ENCODE measurements at regions not wholly inside any gene's neighbourhood (a gene's known extent, or its start where the extent isn't known, plus 50 kb on each side); places are given as distances from the start of the nearest gene placed in this dataset.

- no peak for DNase-seq (ENCODE audit: low read depth in 4 of 4, low spot score in 3 of 4)
Observed at GRCh38 chr12:128116537-128116936, 150.4 kb upstream of the TMEM132C start.

DNA sequence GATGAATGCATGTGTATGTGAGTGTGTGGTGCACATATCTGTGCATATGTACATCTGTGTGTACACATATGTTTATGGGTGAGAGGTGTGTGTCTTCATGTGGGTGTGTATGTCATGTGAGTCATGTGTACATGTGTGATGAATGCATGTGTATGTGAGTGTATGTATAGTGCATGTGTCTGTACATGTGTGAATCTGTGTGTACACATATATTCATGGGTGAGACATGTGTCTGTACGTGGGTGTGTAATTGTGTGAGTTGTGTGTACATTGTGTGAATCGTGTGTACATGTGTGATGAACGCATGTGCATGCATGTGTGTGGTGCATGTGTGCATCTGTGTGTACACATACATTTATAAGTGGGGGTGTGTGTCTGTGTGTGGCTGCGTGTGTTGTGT lies 146.9 kb upstream of the TMEM132C start:
- DNase-seq (ENCODE audit: low read depth in 4 of 4, low spot score in 3 of 4), result no peak

- DNase-seq (ENCODE audit: low read depth in 4 of 4, low spot score in 3 of 4), result no peak
Observed at GRCh38 chr12:128121424-128121823, 145.5 kb upstream of the TMEM132C start.

DNA sequence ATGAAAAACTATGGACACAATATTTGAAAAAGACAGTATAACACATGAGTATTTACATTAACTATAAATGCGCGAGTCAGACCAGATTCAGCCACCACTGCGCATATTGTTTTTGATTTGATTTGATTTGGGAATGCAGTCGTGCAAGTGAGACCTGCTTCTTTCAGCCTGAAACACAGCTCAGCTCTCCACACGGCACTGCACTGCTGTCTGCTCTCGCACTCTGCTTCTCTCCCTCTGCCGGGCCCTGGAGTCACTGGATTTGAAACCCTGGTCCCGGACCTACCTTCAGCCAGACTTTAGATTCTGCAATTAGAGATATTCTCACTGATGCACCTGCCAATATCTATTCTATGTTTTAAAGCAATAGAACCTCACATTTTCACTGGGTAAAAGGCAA lies 143.9 kb upstream of the TMEM132C start:
- DNase-seq (ENCODE audit: low read depth in 4 of 4, low spot score in 3 of 4), result no peak

GRCh38 chr12:128131955-128132354 lies 135.0 kb upstream of the TMEM132C start:
- DNase-seq (ENCODE audit: low read depth in 4 of 4, low spot score in 3 of 4), result no peak

- no peak for DNase-seq (ENCODE audit: low read depth in 4 of 4, low spot score in 3 of 4)
Observed at GRCh38 chr12:128133321-128134073, 133.5 kb upstream of the TMEM132C start.

GRCh38 chr12:128137140-128137539 lies 129.8 kb upstream of the TMEM132C start:
- DNase-seq (ENCODE audit: low read depth in 4 of 4, low spot score in 3 of 4), result no peak

DNA sequence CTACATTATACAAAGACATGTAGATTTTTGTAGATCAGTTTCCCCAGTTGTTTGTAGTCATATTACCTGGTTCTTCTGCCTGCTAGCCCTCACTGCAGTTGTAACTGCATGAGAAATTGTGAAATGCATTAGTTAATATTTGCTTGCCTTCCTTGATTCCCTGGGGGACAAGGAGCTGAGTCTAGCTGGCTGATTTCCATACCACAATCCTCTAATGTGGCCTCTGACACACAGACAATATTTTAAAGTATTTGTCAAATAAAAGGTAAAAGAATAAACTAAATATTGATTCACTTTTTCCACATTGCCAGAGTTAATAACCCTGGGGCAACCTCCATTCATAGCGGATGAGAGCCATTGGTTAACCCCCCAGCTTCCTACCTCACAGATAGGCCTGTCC lies 128.8 kb upstream of the TMEM132C start:
- no peak for DNase-seq (ENCODE audit: low read depth in 4 of 4, low spot score in 3 of 4)

- no peak for DNase-seq (ENCODE audit: low read depth in 4 of 4, low spot score in 3 of 4)
Observed at GRCh38 chr12:128140551-128140950, 126.4 kb upstream of the TMEM132C start.

GRCh38 chr12:128150961-128151360 lies 116.0 kb upstream of the TMEM132C start:
- DNase-seq (ENCODE audit: low read depth in 4 of 4, low spot score in 3 of 4), result no peak

DNA sequence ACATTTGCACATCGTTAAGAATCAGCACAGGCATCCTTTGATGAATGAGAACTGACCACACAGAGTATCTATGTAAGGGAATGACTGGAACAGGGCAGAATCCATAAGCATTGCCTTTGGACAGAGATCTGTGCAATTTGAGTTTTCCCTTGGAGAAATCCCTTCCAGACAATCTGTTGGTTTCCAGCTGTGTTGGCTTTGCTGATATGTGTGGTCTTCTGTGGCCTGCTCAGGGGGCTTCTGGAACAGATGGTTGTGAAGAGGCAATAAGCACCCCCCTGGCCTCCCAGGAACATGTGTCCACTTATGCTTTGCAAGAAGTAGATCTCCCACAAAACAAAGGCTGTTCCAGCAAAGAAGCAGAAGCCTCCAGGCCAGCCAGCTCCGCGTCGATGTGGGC lies 111.4 kb upstream of the TMEM132C start:
- no peak for DNase-seq (ENCODE audit: low read depth in 4 of 4, low spot score in 3 of 4)

DNA sequence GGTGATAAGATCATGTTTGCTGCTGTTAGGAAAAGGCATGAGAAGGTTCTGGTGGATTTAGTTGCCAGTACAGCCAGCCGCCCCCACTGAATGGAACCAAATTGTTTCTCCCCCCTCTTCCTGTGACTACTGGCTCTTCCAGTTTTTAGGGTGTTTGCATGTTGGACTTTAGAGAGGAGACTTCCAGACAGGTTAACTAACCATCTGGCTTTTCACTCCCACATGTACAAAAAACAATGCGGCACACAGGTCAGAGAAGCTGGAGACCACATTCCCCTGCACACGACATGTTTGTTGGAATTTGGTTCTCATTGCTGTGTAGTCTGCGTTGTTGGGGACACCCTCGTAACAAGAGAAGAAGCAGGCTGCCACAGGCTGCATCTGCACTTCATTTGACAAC lies 103.9 kb upstream of the TMEM132C start:
- no peak for DNase-seq (ENCODE audit: low read depth in 4 of 4, low spot score in 3 of 4)

GRCh38 chr12:128164533-128164932 lies 102.4 kb upstream of the TMEM132C start:
- no peak for DNase-seq (ENCODE audit: low read depth in 4 of 4, low spot score in 3 of 4)

GRCh38 chr12:128165387-128165786 lies 101.6 kb upstream of the TMEM132C start:
- no peak for DNase-seq (ENCODE audit: low read depth in 4 of 4, low spot score in 3 of 4)

GRCh38 chr12:128168273-128168672 lies 98.7 kb upstream of the TMEM132C start:
- DNase-seq (ENCODE audit: low read depth in 4 of 4, low spot score in 3 of 4), result no peak

DNA sequence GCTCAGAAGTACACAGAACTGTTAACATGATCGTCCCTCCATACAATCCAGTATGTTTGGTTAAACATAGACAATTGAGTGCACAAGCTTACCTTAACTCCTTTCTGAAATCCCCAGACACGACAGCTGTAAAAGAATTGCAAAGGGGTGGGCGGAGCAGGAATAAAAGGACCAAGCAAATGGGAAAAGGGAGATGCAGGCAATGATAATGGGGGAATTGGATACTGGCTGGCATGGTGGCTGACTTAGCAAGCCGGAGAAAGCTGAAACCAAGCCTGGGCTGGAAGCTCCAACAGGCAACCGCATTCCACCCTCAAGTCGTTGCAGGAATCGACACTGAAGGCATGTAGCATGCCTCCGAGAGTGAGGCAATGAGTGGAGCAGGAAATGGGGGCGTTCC lies 96.8 kb upstream of the TMEM132C start:
- no peak for DNase-seq (ENCODE audit: low read depth in 4 of 4, low spot score in 3 of 4)

DNA sequence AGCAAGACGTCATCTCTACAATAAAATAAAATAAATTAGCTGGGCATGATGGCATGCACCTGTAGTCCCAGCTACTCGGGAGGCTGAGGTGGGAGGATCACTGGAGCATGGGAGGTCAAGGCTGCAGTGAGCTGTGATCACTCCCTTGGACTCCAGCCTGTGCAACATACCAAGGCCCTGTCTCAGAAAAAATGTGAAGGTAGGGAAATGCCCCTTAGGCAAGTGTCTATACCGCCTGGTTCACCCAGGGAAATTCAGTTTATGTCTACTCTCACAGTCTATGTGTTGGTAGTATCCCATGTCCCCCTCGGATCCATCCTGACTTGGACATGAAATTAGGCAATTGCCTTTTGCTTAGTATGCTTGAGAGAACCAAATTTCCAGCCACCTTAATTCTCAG lies 88.4 kb upstream of the TMEM132C start:
- DNase-seq (ENCODE audit: low read depth in 4 of 4, low spot score in 3 of 4), result no peak

GRCh38 chr12:128178966-128179365 lies 88.0 kb upstream of the TMEM132C start:
- DNase-seq (ENCODE audit: low read depth in 4 of 4, low spot score in 3 of 4), result no peak

DNA sequence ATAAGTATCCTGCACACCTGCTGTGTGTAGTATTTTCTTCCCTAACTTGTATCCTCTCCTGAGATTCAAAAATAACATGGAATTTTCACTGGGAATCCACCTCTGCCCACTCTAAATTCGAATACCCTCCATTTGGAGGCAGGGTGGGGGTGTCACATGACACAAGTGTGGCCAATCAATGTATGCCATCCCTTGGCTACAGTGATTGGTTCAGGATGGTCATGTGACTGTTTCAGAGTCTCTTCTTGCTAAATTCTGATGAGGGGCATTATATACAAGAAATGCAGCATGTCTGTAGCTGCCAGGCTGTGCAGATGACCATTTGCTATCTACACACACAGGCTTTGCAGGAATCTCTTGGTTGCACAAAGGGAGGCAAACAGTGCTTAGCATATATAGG lies 86.8 kb upstream of the TMEM132C start:
- DNase-seq (ENCODE audit: low read depth in 4 of 4, low spot score in 3 of 4), result no peak

DNA sequence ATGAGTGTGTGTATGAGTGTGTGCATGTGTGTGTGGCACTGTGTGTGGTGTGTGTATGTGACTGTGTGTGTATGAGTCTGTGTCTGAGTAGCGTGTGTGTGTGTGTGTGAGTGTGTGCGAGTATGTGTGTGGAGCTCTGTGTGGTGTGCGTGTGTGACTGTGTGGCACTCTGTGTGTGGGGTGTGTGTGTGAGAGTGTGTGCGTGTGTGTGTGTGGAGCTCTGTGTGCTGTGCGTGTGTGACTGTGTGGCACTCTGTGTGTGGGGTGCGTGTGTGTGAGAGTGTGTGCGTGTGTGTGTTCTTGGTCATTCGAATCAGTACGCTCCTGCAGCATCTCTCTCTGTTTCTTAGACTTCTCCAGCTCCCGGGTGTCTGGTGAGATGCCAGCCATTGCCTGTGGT lies 76.9 kb upstream of the TMEM132C start:
- DNase-seq (ENCODE audit: low read depth in 4 of 4, low spot score in 3 of 4), result no peak

- no peak for DNase-seq (ENCODE audit: low read depth in 4 of 4, low spot score in 3 of 4)
Observed at GRCh38 chr12:128190614-128191013, 76.4 kb upstream of the TMEM132C start.

DNA sequence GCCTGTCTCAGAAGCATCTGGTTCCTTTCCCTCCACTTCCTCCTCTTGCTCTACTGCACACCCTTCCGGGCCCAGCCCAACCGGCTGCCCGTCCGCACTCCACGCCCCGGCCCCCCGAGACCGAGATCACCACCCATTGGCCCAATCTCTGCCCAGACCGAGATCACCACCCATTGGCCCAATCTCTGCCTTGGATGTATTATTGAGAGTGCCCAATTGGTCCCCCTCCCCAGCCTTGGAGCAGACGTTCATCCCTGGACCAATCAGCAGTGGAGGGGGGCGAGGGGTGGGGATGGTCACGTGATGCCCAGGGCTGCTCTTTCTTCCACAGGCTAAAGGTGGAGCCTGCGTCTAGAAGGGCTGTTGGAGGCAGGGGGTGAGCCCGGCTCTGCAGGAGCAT lies 75.6 kb upstream of the TMEM132C start:
- DNase-seq (ENCODE audit: low read depth in 4 of 4, low spot score in 3 of 4), result no peak

DNA sequence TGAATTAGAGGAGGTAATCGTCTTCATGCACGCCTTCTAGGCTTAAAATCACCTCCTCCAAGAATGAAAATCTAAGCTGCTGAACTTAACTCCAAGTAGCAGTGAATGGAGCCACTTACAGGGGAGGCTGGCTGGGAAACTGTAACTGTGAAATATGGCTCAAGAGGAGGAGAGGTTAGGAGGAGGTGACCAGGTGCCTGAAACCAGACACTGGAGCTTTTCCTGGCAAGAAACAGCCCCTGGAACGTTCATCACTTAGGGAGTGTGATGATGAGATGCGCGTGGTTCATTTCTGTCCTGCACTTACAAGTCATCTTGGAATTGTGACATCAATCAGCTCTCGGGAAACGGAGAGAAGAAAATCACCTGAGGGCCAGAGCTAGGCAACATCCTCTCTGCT lies 62.3 kb upstream of the TMEM132C start:
- peak in 3 of 4 donors; percentile 7 to 23 (median 12) for DNase-seq (ENCODE audit: low read depth in 4 of 4, low spot score in 3 of 4)

All from right renal pelvis (tissue), 4 donors.